ENCODE measurements at regions not wholly inside any gene's neighbourhood (a gene's known extent, or its start where the extent isn't known, plus 50 kb on each side); places are given as distances from the start of the nearest gene placed in this dataset.

GRCh38 chr9:88804254-88804596, 187.0 kb upstream of the S1PR3 start:
- no peak overlapping the region for H2BK120ac ChIP-seq (replicated peaks; ENCODE audit: low read depth, low read length)
- no peak overlapping the region for H3K4me2 ChIP-seq (ENCODE audit: insufficient read depth in 1 of 2, low read depth in 2 of 2, low read length in 2 of 2)
- no peak overlapping the region for H2BK12ac ChIP-seq (ENCODE audit: low read depth, low read length)
- H2BK15ac ChIP-seq (ENCODE audit: low read length), result no peak overlapping the region
- H3K27ac ChIP-seq (ENCODE audit: low read depth, low read length), result no peak overlapping the region
- no peaks in the 10 kb centered on the region for H3K36me3 ChIP-seq (ENCODE audit: control insufficient read depth in 2 of 4, insufficient read depth in 4 of 4, low read length in 3 of 4)
- H4K91ac ChIP-seq (replicated peaks; ENCODE audit: insufficient read length, low read length), result no peak overlapping the region
- H3K4me1 ChIP-seq (replicated peaks in 1 of 4; ENCODE audit: control insufficient read depth in 3 of 4, insufficient read depth in 4 of 4, low read length in 3 of 4), result no peaks in the 10 kb centered on the region
- ChIA-PET CTCF (ENCODE audit: partially characterized antibody) (no interaction called here), POLR2A (ENCODE audit: partially characterized antibody) (no interaction called here)
- H3K18ac ChIP-seq (ENCODE audit: extremely low read depth, low read length), result no peak overlapping the region
- no peak overlapping the region for H3K23ac ChIP-seq (ENCODE audit: insufficient read length)
- FAIRE-seq (no peak), DNase-seq (ENCODE audit: low read depth in 1 of 2, low spot score in 2 of 2) (no peak)
- H3K9me3 ChIP-seq (ENCODE audit: insufficient read depth in 2 of 2, low read depth in 1 of 2, low read length in 1 of 2), result no peaks in the 10 kb centered on the region
- no peak overlapping the region for H3K4me3 ChIP-seq (ENCODE audit: extremely low read depth in 1 of 4, insufficient read depth in 2 of 4, low read depth in 3 of 4, low read length in 4 of 4)
- H3K56ac ChIP-seq (replicated peaks; ENCODE audit: insufficient read length, low read depth, low read length), result no peak overlapping the region
- no peak overlapping the region for H3K14ac ChIP-seq (ENCODE audit: insufficient read length)
- H3K4ac ChIP-seq (replicated peaks; ENCODE audit: insufficient read length, low read depth, low read length), result no peak overlapping the region
- no peaks in the 10 kb centered on the region; a peak in 1 of 7 replicates for H3K27me3 ChIP-seq (replicated peaks in 1 of 4; ENCODE audit: control insufficient read depth in 3 of 4, extremely low read depth in 1 of 4, insufficient read depth in 3 of 4, low read length in 3 of 4)
- no peak overlapping the region for H2BK20ac ChIP-seq (ENCODE audit: low read length)
- H4K8ac ChIP-seq (ENCODE audit: extremely low read depth, insufficient read depth, low read length), result no peak overlapping the region
- H2AFZ ChIP-seq (ENCODE audit: low read length), result 0 out of 2 replicates have a peak overlapping the region, but pooled peaks have one; percentile 42
- H4K5ac ChIP-seq (ENCODE audit: insufficient read length, low read depth, low read length), result no peak overlapping the region
- H3K9ac ChIP-seq (replicated peaks in 1 of 4; ENCODE audit: extremely low read depth in 1 of 4, low read depth in 3 of 4, low read length in 3 of 4), result no peak overlapping the region
- WGBS, 2 experiments (ENCODE audit: extremely low coverage in 1 of 2, insufficient coverage in 1 of 2, insufficient read length in 1 of 2, insufficient replicate concordance in 2 of 2, low coverage in 1 of 2, low lambda C conversion rate in 2 of 2, missing lambda C conversion rate in 1 of 2), result 98% methylated on average over 2 of the region's 2 CpGs; no CpG with 5 or more reads in 1 of the 2 experiments
- no peak overlapping the region for H2BK5ac ChIP-seq (ENCODE audit: low read depth, low read length)
- no peak for TF ChIP-seq CREB1 (IDR thresholded peaks at IDR 0.05)
- TF ChIP-seq BRCA1 (IDR thresholded peaks at IDR 0.05; ENCODE audit: low read depth, low read length), result no peak
- H2AK5ac ChIP-seq (ENCODE audit: low read depth, low read length), result no peak overlapping the region
- H3K79me1 ChIP-seq (ENCODE audit: low read depth, low read length), result no peaks in the 10 kb centered on the region
- H4K20me1 ChIP-seq (replicated peaks in 1 of 2; ENCODE audit: control insufficient read depth in 1 of 2, insufficient read depth in 2 of 2, low read length in 2 of 2), result no peaks in the 10 kb centered on the region
- H3K79me2 ChIP-seq (ENCODE audit: control insufficient read depth in 1 of 2, insufficient read depth in 2 of 2, low read length in 2 of 2), result no peaks in the 10 kb centered on the region
- H3K23me2 ChIP-seq (ENCODE audit: low read depth, low read length), result no peaks in the 10 kb centered on the region

Measured in H1 (cell line).